WTC11 (cell line): ENCODE measurements at regions not wholly inside any gene's neighbourhood (a gene's known extent, or its start where the extent isn't known, plus 50 kb on each side); places are given as distances from the start of the nearest gene placed in this dataset.
"Not testable (repeated sequence)": the region's sequence is repeated elsewhere in the genome, so short reads cannot be mapped to it uniquely, and the experiment has no call there.

Experiments used
- ATAC-seq: fragments of 200-7000 bp; cut with Tn5 transposase; 2 replicates; pipeline ENCODE4 v1.10.0; 2021; ENCODE audit warnings: mild to moderate bottlenecking, moderate library complexity
- CTCF ChIA-PET: fragments of 300-600 bp; sonication (Branson Sonifier 250); formaldehyde crosslinking; loops from one replicate; lab custom pipeline; 2021; ENCODE audit warnings: antibody characterized with exemption; lab: Charles Lee
- POLR2A ChIA-PET: fragments of 350-600 bp; sonication (Branson Sonifier 250); formaldehyde crosslinking; loops from one replicate; lab custom pipeline; 2021; ENCODE audit warnings: antibody characterized with exemption; lab: Charles Lee
- DNase-seq: peaks from one replicate; pipeline ENCODE4 v3.0.0; 2021; ENCODE audit warnings: low spot score
- H3K27ac Mint-ChIP-seq: 2 replicates; pipeline ENCODE4 v1.8.0; 2021; ENCODE audit warnings: mixed read lengths
- H3K27me3 Mint-ChIP-seq: 2 replicates; pipeline ENCODE4 v1.8.0; 2021; ENCODE audit warnings: low read depth, mild to moderate bottlenecking, moderate library complexity, mixed read lengths
- H3K36me3 Mint-ChIP-seq: 2 replicates; pipeline ENCODE4 v1.8.0; 2021; ENCODE audit warnings: mixed read lengths
- H3K4me1 Mint-ChIP-seq: 2 replicates; pipeline ENCODE4 v1.8.0; 2022; ENCODE audit warnings: mixed read lengths
- H3K4me3 Mint-ChIP-seq: 2 replicates; pipeline ENCODE4 v1.8.0; 2021; ENCODE audit warnings: mild to moderate bottlenecking, moderate library complexity, mixed read lengths
- H3K9me3 Mint-ChIP-seq: 2 replicates; pipeline ENCODE4 v1.8.0; 2021; ENCODE audit warnings: mixed read lengths
- ATF1 ChIP-seq: sonication (generic); formaldehyde crosslinking; IDR thresholded peaks from 2 replicates; pipeline ENCODE4 v1.8.1; 2023; ENCODE audit warnings: mild to moderate bottlenecking, moderate library complexity, missing genetic modification reagents
- ETV6 ChIP-seq: sonication (generic); formaldehyde crosslinking; IDR thresholded peaks from 2 replicates; pipeline ENCODE4 v1.8.1; 2022; ENCODE audit warnings: mild to moderate bottlenecking, missing genetic modification reagents
- FOXJ3 ChIP-seq: sonication (generic); formaldehyde crosslinking; IDR thresholded peaks from 2 replicates; pipeline ENCODE4 v1.9.0; 2021; ENCODE audit warnings: missing genetic modification reagents, mild to moderate bottlenecking, borderline replicate concordance
- FOXK1 ChIP-seq: sonication (generic); formaldehyde crosslinking; IDR thresholded peaks from 2 replicates; pipeline ENCODE4 v1.8.0; 2022; ENCODE audit warnings: mild to moderate bottlenecking, moderate library complexity, missing genetic modification reagents
- GTF2I ChIP-seq: fragments of 250-450 bp; sonication (Bioruptor Pico); conservative IDR thresholded peaks from 2 replicates; pipeline ENCODE4 v1.4.0; 2021; ENCODE audit warnings: mild to moderate bottlenecking
- SP1 ChIP-seq: sonication (generic); formaldehyde crosslinking; conservative IDR thresholded peaks from 2 replicates; pipeline ENCODE4 v1.8.1; 2022; ENCODE audit warnings: missing genetic modification reagents
- TEAD1 ChIP-seq: sonication (generic); formaldehyde crosslinking; IDR thresholded peaks from 2 replicates; pipeline ENCODE4 v1.8.0; 2022; ENCODE audit warnings: mild to moderate bottlenecking, missing genetic modification reagents
- TP53 ChIP-seq: sonication (generic); formaldehyde crosslinking; IDR thresholded peaks from 2 replicates; pipeline ENCODE4 v1.8.1; 2023; ENCODE audit warnings: mild to moderate bottlenecking, missing genetic modification reagents
- ZBTB21 ChIP-seq: sonication (generic); formaldehyde crosslinking; IDR thresholded peaks from 2 replicates; pipeline ENCODE4 v1.8.1; 2023; ENCODE audit warnings: mild to moderate bottlenecking, missing genetic modification reagents, borderline replicate concordance
- TF ChIP-seq, protein P1 (sequence below): fragments of 250-450 bp; sonication (Bioruptor Pico); IDR thresholded peaks from 2 replicates; pipeline ENCODE4 v1.9.0; 2021; ENCODE audit warnings: mild to moderate bottlenecking
- TF ChIP-seq, protein P2 (sequence below): sonication (generic); formaldehyde crosslinking; IDR thresholded peaks from 2 replicates; pipeline ENCODE4 v1.8.0; 2022; ENCODE audit warnings: mild to moderate bottlenecking, missing genetic modification reagents
- TF ChIP-seq, protein P3 (sequence below): sonication (generic); formaldehyde crosslinking; IDR thresholded peaks from 2 replicates; pipeline ENCODE4 v1.8.1; 2022; ENCODE audit warnings: missing genetic modification reagents, borderline replicate concordance
- TF ChIP-seq, protein P4 (sequence below): sonication (generic); formaldehyde crosslinking; IDR thresholded peaks from 2 replicates; pipeline ENCODE4 v1.8.0; 2022; ENCODE audit warnings: mild to moderate bottlenecking, missing genetic modification reagents
- TF ChIP-seq, protein P5 (sequence below): fragments of 250-450 bp; sonication (Bioruptor Pico); conservative IDR thresholded peaks from 2 replicates; pipeline ENCODE4 v1.9.0; 2021; ENCODE audit warnings: mild to moderate bottlenecking
- TF ChIP-seq, protein P6 (sequence below): sonication (generic); formaldehyde crosslinking; IDR thresholded peaks from 2 replicates; pipeline ENCODE4 v1.8.0; 2023; ENCODE audit warnings: mild to moderate bottlenecking, missing genetic modification reagents

DNA sequence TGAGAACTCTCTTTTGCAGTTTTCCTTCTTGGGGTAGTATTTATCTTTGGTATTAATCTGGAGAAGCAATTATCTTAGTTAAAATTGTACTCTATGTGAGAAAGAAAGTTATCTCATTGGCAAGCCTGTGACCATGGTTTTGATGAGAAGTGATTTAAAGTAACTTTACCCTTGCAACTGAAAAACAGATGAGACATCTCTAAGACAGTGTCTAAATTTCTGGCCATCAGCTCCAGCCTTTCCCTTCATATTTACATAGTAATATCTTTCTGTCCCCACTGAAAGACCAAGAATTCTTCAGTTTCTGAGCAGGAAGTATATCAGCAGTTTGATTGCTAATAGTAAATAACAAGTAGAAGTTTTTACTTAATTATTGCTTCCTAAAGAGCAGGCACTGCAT is 386.1 kb upstream of the SYNCRIP start:
- ChIA-PET CTCF (no interaction called here), POLR2A (no interaction called here)
- Mint-ChIP-seq H3K4me1 (peaks cover 23% of the 10 kb centered on the region), H3K36me3 (peaks cover 12% of the 10 kb centered on the region; the same call in 1 of the 2 replicates), H3K4me3 (no peak overlapping the region), H3K9me3 (peaks cover 11% of the 10 kb centered on the region), H3K27me3 (no peaks in the 10 kb centered on the region), H3K27ac (no peak overlapping the region)
- ATAC-seq, result no peak
- DNase-seq, result no peak
- TF ChIP-seq, protein P1, sequence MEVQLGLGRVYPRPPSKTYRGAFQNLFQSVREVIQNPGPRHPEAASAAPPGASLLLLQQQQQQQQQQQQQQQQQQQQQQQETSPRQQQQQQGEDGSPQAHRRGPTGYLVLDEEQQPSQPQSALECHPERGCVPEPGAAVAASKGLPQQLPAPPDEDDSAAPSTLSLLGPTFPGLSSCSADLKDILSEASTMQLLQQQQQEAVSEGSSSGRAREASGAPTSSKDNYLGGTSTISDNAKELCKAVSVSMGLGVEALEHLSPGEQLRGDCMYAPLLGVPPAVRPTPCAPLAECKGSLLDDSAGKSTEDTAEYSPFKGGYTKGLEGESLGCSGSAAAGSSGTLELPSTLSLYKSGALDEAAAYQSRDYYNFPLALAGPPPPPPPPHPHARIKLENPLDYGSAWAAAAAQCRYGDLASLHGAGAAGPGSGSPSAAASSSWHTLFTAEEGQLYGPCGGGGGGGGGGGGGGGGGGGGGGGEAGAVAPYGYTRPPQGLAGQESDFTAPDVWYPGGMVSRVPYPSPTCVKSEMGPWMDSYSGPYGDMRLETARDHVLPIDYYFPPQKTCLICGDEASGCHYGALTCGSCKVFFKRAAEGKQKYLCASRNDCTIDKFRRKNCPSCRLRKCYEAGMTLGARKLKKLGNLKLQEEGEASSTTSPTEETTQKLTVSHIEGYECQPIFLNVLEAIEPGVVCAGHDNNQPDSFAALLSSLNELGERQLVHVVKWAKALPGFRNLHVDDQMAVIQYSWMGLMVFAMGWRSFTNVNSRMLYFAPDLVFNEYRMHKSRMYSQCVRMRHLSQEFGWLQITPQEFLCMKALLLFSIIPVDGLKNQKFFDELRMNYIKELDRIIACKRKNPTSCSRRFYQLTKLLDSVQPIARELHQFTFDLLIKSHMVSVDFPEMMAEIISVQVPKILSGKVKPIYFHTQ (CRISPR knock-in tag), result no peak
- TF ChIP-seq FOXJ3, result no peak
- TF ChIP-seq TP53 (CRISPR knock-in tag), result no peak
- no peak for TF ChIP-seq GTF2I
- no peak for TF ChIP-seq ETV6 (CRISPR knock-in tag)
- TF ChIP-seq, protein P2, sequence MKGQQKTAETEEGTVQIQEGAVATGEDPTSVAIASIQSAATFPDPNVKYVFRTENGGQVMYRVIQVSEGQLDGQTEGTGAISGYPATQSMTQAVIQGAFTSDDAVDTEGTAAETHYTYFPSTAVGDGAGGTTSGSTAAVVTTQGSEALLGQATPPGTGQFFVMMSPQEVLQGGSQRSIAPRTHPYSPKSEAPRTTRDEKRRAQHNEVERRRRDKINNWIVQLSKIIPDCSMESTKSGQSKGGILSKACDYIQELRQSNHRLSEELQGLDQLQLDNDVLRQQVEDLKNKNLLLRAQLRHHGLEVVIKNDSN (CRISPR knock-in tag), result no peak
- TF ChIP-seq ZBTB21, result no peak
- TF ChIP-seq, protein P3, sequence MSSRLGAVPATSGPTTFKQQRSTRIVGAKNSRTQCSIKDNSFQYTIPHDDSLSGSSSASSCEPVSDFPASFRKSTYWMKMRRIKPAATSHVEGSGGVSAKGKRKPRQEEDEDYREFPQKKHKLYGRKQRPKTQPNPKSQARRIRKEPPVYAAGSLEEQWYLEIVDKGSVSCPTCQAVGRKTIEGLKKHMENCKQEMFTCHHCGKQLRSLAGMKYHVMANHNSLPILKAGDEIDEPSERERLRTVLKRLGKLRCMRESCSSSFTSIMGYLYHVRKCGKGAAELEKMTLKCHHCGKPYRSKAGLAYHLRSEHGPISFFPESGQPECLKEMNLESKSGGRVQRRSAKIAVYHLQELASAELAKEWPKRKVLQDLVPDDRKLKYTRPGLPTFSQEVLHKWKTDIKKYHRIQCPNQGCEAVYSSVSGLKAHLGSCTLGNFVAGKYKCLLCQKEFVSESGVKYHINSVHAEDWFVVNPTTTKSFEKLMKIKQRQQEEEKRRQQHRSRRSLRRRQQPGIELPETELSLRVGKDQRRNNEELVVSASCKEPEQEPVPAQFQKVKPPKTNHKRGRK, result no peak
- no peak for TF ChIP-seq SP1 (CRISPR knock-in tag)
- no peak for TF ChIP-seq ATF1 (CRISPR knock-in tag)
- TF ChIP-seq, protein P4, sequence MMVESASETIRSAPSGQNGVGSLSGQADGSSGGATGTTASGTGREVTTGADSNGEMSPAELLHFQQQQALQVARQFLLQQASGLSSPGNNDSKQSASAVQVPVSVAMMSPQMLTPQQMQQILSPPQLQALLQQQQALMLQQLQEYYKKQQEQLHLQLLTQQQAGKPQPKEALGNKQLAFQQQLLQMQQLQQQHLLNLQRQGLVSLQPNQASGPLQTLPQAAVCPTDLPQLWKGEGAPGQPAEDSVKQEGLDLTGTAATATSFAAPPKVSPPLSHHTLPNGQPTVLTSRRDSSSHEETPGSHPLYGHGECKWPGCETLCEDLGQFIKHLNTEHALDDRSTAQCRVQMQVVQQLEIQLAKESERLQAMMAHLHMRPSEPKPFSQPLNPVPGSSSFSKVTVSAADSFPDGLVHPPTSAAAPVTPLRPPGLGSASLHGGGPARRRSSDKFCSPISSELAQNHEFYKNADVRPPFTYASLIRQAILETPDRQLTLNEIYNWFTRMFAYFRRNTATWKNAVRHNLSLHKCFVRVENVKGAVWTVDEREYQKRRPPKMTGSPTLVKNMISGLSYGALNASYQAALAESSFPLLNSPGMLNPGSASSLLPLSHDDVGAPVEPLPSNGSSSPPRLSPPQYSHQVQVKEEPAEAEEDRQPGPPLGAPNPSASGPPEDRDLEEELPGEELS (CRISPR knock-in tag), result no peak
- TF ChIP-seq, protein P5, sequence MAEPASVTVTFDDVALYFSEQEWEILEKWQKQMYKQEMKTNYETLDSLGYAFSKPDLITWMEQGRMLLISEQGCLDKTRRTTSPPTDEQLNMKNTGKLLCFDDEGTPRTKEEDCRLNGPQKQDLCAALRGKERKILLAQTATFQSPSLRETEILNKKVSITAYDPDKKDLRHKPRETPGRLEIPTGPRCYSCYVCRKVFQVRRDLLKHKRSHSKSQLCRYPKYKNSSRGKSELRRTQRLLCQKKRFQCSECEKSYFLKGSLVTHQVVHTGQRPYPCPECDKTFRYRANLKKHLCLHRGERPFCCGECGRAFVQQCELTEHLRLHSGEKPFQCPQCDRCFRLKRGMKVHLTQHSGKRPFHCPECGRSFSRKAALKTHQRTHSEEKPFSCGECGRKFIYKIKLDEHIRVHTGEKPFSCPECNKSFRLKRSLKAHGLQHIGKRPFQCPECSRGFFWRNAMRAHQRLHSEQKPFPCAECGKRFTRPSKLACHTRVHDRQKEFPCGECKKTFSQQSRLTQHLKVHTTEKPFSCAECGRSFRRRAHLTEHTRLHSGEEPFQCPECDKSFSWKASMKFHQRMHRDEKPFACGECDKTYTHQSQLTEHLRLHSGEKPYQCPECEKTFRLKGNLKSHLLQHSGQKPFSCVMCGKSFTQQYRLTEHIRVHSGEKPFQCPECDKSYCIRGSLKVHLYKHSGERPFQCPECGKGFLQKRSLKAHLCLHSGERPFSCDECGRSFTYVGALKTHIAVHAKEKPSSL, result no peak
- TF ChIP-seq TEAD1 (CRISPR knock-in tag), result no peak

DNA sequence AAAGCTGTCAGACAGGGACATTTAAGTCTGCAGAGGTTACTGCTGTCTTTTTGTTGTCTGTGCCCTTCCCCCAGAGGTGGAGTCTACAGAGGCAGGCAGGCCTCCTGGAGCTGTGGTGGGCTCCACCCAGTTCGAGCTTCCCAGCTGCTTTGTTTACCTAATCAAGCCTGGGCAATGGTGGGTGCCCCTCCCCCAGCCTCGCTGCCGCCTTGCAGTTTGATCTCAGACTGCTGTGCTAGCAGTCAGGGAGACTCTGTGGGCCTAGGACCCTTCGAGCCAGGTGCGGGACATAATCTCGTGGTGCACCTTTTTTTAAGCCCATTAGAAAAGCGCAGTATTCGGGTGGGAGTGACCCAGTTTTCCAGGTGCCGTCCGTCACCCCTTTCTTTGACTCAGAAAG is 384.2 kb upstream of the SYNCRIP start:
- H3K4me1 Mint-ChIP-seq, result peaks cover 23% of the 10 kb centered on the region
- POLR2A ChIA-PET, H3K27ac Mint-ChIP-seq, H3K27me3 Mint-ChIP-seq, ATAC-seq, CTCF ChIA-PET: not testable (repeated sequence)
- DNase-seq, result peak; percentile 51
- H3K4me3 Mint-ChIP-seq, result peak overlapping the region; percentile 48
- TF ChIP-seq FOXK1 (CRISPR knock-in tag), result 0 out of 2 replicates have a peak, but pooled peaks have one; percentile 35
- TF ChIP-seq, protein P6, sequence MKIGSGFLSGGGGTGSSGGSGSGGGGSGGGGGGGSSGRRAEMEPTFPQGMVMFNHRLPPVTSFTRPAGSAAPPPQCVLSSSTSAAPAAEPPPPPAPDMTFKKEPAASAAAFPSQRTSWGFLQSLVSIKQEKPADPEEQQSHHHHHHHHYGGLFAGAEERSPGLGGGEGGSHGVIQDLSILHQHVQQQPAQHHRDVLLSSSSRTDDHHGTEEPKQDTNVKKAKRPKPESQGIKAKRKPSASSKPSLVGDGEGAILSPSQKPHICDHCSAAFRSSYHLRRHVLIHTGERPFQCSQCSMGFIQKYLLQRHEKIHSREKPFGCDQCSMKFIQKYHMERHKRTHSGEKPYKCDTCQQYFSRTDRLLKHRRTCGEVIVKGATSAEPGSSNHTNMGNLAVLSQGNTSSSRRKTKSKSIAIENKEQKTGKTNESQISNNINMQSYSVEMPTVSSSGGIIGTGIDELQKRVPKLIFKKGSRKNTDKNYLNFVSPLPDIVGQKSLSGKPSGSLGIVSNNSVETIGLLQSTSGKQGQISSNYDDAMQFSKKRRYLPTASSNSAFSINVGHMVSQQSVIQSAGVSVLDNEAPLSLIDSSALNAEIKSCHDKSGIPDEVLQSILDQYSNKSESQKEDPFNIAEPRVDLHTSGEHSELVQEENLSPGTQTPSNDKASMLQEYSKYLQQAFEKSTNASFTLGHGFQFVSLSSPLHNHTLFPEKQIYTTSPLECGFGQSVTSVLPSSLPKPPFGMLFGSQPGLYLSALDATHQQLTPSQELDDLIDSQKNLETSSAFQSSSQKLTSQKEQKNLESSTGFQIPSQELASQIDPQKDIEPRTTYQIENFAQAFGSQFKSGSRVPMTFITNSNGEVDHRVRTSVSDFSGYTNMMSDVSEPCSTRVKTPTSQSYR (CRISPR knock-in tag), result peak; percentile 34; the same call in 1 of the 2 replicates
- H3K9me3 Mint-ChIP-seq, result peaks cover 11% of the 10 kb centered on the region
- H3K36me3 Mint-ChIP-seq, result peaks cover 12% of the 10 kb centered on the region; the same call in 1 of the 2 replicates
